ENCODE measurements at regions not wholly inside any gene's neighbourhood (a gene's known extent, or its start where the extent isn't known, plus 50 kb on each side); places are given as distances from the start of the nearest gene placed in this dataset.

DNA sequence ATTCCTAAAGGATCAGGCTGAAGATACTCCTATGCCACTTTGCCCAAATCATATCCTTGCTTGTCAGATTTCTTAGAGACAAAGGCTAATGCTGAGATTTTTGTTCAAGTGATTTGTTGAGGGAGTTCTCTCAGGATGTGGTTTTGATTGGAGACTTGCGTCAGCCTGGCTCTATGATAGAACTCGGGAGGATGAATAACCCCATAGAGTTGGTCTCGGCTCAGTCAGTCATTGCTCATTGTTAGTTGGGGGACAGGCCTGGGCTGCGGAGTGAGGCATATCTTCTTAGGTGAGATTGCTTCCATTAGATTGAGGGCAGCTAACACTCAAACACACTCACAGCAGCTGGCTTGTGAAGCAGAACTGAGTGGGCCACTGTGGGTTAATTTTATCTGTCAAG, 203.4 kb downstream of the KIF20B start:
- TF ChIP-seq POLR2A (IDR thresholded peaks at IDR 0.05) = no peak
- TF ChIP-seq, protein P1, sequence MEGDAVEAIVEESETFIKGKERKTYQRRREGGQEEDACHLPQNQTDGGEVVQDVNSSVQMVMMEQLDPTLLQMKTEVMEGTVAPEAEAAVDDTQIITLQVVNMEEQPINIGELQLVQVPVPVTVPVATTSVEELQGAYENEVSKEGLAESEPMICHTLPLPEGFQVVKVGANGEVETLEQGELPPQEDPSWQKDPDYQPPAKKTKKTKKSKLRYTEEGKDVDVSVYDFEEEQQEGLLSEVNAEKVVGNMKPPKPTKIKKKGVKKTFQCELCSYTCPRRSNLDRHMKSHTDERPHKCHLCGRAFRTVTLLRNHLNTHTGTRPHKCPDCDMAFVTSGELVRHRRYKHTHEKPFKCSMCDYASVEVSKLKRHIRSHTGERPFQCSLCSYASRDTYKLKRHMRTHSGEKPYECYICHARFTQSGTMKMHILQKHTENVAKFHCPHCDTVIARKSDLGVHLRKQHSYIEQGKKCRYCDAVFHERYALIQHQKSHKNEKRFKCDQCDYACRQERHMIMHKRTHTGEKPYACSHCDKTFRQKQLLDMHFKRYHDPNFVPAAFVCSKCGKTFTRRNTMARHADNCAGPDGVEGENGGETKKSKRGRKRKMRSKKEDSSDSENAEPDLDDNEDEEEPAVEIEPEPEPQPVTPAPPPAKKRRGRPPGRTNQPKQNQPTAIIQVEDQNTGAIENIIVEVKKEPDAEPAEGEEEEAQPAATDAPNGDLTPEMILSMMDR (IDR thresholded peaks at IDR 0.05) = no peak
- Histone ChIP-seq H3K4me3 (no peak overlapping the region), H3K9me3 (no peaks in the 10 kb centered on the region), H3K27ac (no peak overlapping the region), H3K27me3 (no peaks in the 10 kb centered on the region), H3K36me3 (replicated peaks in 1 of 2; ENCODE audit: insufficient read depth in 1 of 2, low read depth in 2 of 2) (no peaks in the 10 kb centered on the region), H3K4me1 (no peaks in the 10 kb centered on the region)
- WGBS, 2 donors = 63 to 70% methylated on average over 4 of the region's 4 CpGs
- ATAC-seq = no peak
- no peak for DNase-seq
- intact Hi-C loops (cut with DNase I) = no loop called here

DNA sequence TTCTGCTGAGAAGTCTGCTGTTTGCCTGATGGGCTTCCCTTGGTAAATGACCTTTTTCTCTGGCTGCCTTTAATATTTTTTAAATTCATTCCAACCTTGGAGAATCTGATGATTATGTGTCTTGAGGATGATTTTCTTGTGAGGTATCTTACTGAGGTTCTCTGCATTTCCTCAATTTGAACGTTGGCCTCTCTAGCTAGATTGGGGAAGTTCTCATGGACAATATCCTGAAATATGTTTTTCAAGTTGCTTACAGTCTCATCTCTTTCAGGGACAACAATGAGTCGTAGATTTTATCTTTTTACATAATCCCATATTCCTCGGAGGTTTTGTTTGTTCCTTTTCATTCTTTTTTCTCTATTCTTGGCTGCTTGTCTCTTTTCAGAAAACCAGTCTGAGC, 208.4 kb downstream of the KIF20B start:
- no peak overlapping the region for H3K4me3 ChIP-seq
- TF ChIP-seq POLR2A (IDR thresholded peaks at IDR 0.05) = no peak
- TF ChIP-seq, protein P1 (IDR thresholded peaks at IDR 0.05) = no peak
- H3K27ac ChIP-seq = no peak overlapping the region
- H3K36me3 ChIP-seq (replicated peaks in 1 of 2; ENCODE audit: insufficient read depth in 1 of 2, low read depth in 2 of 2) = no peaks in the 10 kb centered on the region
- intact Hi-C loops (cut with DNase I) = no loop called here
- ATAC-seq (no peak), DNase-seq (no peak)
- H3K27me3 ChIP-seq = no peaks in the 10 kb centered on the region
- 40 to 44% methylated on average over 3 of the region's 3 CpGs for WGBS, 2 donors
- H3K9me3 ChIP-seq = no peaks in the 10 kb centered on the region
- no peaks in the 10 kb centered on the region for H3K4me1 ChIP-seq

DNA sequence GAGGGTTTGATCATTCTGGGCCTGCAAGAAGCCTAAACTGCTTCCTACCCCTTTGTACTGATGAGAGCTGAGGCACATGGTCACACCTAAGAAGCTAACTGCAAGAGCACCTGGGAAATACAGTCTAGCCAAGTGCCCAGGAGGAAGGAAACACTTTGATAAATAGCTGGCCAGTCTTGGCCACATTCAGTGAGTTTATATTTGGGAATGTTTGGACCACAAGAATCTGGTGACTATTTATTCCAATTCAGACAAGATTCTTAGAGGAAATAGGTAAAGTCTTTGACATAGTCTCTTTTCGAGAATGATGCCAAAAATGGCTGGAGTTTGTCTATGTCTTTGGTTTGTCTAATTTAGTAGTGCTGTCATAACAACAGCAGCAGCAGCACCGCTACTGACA, 213.6 kb downstream of the KIF20B start:
- ATAC-seq (no peak), DNase-seq (no peak)
- Histone ChIP-seq H3K9me3 (no peaks in the 10 kb centered on the region), H3K4me1 (no peaks in the 10 kb centered on the region), H3K27ac (no peak overlapping the region), H3K36me3 (replicated peaks in 1 of 2; ENCODE audit: insufficient read depth in 1 of 2, low read depth in 2 of 2) (no peaks in the 10 kb centered on the region), H3K27me3 (no peaks in the 10 kb centered on the region), H3K4me3 (no peak overlapping the region)
- intact Hi-C loops (cut with DNase I) = no loop called here
- TF ChIP-seq, protein P1 (IDR thresholded peaks at IDR 0.05) = no peak
- no peak for TF ChIP-seq POLR2A (IDR thresholded peaks at IDR 0.05)
- 65 to 71% methylated on average over 2 of the region's 2 CpGs for WGBS, 2 donors

DNA sequence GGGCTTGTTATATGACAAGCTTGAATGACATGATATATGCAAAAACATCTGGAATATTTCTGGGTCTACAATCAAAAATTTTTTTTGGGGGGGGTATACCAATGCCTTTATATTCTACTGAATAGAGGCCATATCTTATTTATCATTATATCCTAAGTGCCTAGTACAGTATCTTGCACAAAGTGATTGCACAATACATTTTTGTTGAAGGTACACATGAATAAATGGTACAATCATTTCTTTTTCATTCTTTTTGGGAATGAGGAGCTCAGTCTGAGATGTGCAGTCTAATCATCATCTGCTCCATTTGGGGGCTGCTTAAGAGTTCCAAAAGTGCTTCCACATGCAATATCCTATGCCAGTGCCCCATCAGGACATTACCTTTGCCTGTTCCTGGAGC, 214.6 kb downstream of the KIF20B start:
- H3K27ac ChIP-seq = no peak overlapping the region
- no peaks in the 10 kb centered on the region for H3K36me3 ChIP-seq (replicated peaks in 1 of 2; ENCODE audit: insufficient read depth in 1 of 2, low read depth in 2 of 2)
- H3K9me3 ChIP-seq = no peaks in the 10 kb centered on the region
- H3K27me3 ChIP-seq = no peaks in the 10 kb centered on the region
- DNase-seq (no peak), ATAC-seq (no peak)
- intact Hi-C loops (cut with DNase I) = no loop called here
- no peak overlapping the region for H3K4me3 ChIP-seq
- no peaks in the 10 kb centered on the region for H3K4me1 ChIP-seq
- no peak for TF ChIP-seq POLR2A (IDR thresholded peaks at IDR 0.05)
- TF ChIP-seq, protein P1 (IDR thresholded peaks at IDR 0.05) = no peak

DNA sequence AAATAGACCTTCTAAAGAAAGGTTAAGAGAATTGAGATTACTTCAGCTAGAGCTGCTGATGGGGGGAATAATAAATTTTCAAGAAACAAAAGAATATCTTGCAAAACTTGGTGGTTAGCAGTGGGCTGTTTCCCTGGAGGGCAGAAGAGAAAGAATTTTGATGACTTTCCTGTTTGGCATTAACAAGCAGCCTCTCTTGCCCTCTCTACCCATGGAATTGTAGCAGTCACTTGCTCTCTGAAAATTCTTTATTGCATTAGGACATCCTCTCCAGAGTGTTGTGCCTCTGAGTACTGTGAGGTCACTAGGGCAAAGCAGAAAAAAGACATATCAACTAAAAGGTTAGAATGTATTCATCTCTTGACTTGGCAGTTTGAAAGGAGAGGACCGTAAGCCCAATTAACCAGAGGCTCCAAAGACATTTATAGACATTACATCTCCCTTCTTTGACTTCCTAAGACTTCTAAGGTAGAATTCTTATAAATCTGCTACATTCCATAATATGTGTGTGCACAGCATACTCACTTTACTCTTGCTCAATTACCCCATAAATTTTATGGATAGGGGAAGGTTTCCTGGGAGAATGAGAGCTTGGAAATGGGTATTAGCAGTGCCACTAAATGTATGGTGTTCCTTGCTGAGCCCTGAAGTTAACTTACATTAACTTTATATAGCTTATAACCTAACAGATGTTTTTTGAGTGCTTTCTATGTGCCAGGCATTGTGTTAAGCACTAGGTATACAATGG, 215.3 kb downstream of the KIF20B start:
- no peaks in the 10 kb centered on the region for H3K9me3 ChIP-seq
- intact Hi-C loops (cut with DNase I) = no loop called here
- no peaks in the 10 kb centered on the region for H3K36me3 ChIP-seq (replicated peaks in 1 of 2; ENCODE audit: insufficient read depth in 1 of 2, low read depth in 2 of 2)
- no peak overlapping the region for H3K4me3 ChIP-seq
- H3K27me3 ChIP-seq = no peaks in the 10 kb centered on the region
- ATAC-seq (no peak), DNase-seq (no peak)
- 46 to 67% methylated on average over 1 of the region's 1 CpG for WGBS, 2 donors
- TF ChIP-seq, protein P1 (IDR thresholded peaks at IDR 0.05) = no peak
- TF ChIP-seq POLR2A (IDR thresholded peaks at IDR 0.05) = no peak
- no peak overlapping the region for H3K27ac ChIP-seq
- no peaks in the 10 kb centered on the region for H3K4me1 ChIP-seq

Measured in body of pancreas (tissue), 4 donors.